H9 (cell line): ENCODE measurements at regions not wholly inside any gene's neighbourhood (a gene's known extent, or its start where the extent isn't known, plus 50 kb on each side); places are given as distances from the start of the nearest gene placed in this dataset.

Experiments used
- DNase-seq: peaks from one replicate; pipeline ENCODE4 v3.0.0-alpha.2; 2017
- H2AFZ ChIP-seq: one replicate; pipeline ENCODE4 v1.6.1; 2013; ENCODE audit warnings: mild to moderate bottlenecking, low read length, control low read depth, moderate library complexity
- H2AK5ac ChIP-seq: 2 replicates; pipeline ENCODE4 v1.6.1; 2013; ENCODE audit warnings: low read length, control low read depth, mixed read lengths; ENCODE audit not compliant: insufficient read length
- H2BK120ac ChIP-seq: one replicate; pipeline ENCODE4 v1.6.1; 2013; ENCODE audit warnings: low read depth, mild to moderate bottlenecking, low read length, control low read depth, inconsistent platforms; ENCODE audit not compliant: poor library complexity, severe bottlenecking
- H2BK12ac ChIP-seq: 2 replicates; pipeline ENCODE4 v1.6.1; 2013; ENCODE audit warnings: low read length, control low read depth, mixed read lengths, low read depth; ENCODE audit not compliant: insufficient read length
- H2BK15ac ChIP-seq: 2 replicates; pipeline ENCODE4 v1.6.1; 2013; ENCODE audit warnings: low read depth, low read length, control low read depth
- H2BK20ac ChIP-seq: one replicate; pipeline ENCODE4 v1.6.1; 2013; ENCODE audit warnings: low read depth, mild to moderate bottlenecking, low read length, control low read depth, inconsistent platforms; ENCODE audit not compliant: poor library complexity, severe bottlenecking
- H2BK5ac ChIP-seq: 2 replicates; pipeline ENCODE4 v1.6.1; 2013; ENCODE audit warnings: low read length, control low read depth, mixed read lengths; ENCODE audit not compliant: insufficient read length
- H3K14ac ChIP-seq: 2 replicates; pipeline ENCODE4 v1.6.1; 2013; ENCODE audit warnings: low read length, control low read depth; ENCODE audit not compliant: insufficient read depth
- H3K18ac ChIP-seq: 2 replicates; pipeline ENCODE4 v1.6.1; 2013; ENCODE audit warnings: low read depth, mild to moderate bottlenecking, mixed read lengths, low read length, control low read depth; ENCODE audit not compliant: insufficient read length
- H3K23ac ChIP-seq: 2 replicates; pipeline ENCODE4 v1.6.1; 2013; ENCODE audit warnings: low read length, control low read depth, mixed read lengths, low read depth; ENCODE audit not compliant: insufficient read length
- H3K23me2 ChIP-seq: 2 replicates; pipeline ENCODE4 v1.6.1; 2013; ENCODE audit warnings: low read depth, mild to moderate bottlenecking, mixed read lengths, low read length, control low read depth; ENCODE audit not compliant: insufficient read length, poor library complexity, severe bottlenecking
- H3K27ac ChIP-seq: 2 replicates; pipeline ENCODE4 v1.5.1; 2013; ENCODE audit warnings: low read length, control low read depth, mixed read lengths, low read depth; ENCODE audit not compliant: insufficient read length
- H3K27me3 ChIP-seq: 2 replicates; pipeline ENCODE4 v1.6.1; 2013; ENCODE audit warnings: low read length, control low read depth, inconsistent platforms; ENCODE audit not compliant: insufficient read depth
- H3K4ac ChIP-seq: 2 replicates; pipeline ENCODE4 v1.6.1; 2013; ENCODE audit warnings: low read depth, mild to moderate bottlenecking, control low read depth, inconsistent platforms, low read length, moderate library complexity
- H3K4me1 ChIP-seq: 2 replicates; pipeline ENCODE4 v1.6.1; 2013; ENCODE audit warnings: low read length, control low read depth, inconsistent platforms; ENCODE audit not compliant: insufficient read depth
- H3K4me2 ChIP-seq: 2 replicates; pipeline ENCODE4 v1.6.1; 2013; ENCODE audit warnings: low read length, control low read depth, mixed read lengths; ENCODE audit not compliant: insufficient read length, insufficient read depth
- H3K56ac ChIP-seq: 2 replicates; pipeline ENCODE4 v1.6.1; 2013; ENCODE audit warnings: low read depth, mild to moderate bottlenecking, mixed read lengths, low read length, control low read depth; ENCODE audit not compliant: insufficient read length
- H3K79me1 ChIP-seq: 2 replicates; pipeline ENCODE4 v1.6.1; 2013; ENCODE audit warnings: low read depth, mild to moderate bottlenecking, moderate library complexity, low read length, control low read depth, inconsistent platforms; ENCODE audit not compliant: insufficient read depth, poor library complexity, severe bottlenecking
- H3K79me2 ChIP-seq: 2 replicates; pipeline ENCODE4 v1.6.1; 2013; ENCODE audit warnings: low read length, control low read depth, inconsistent platforms; ENCODE audit not compliant: insufficient read depth
- H3K9ac ChIP-seq: 2 replicates; pipeline ENCODE4 v1.6.1; 2013; ENCODE audit warnings: low read length, control low read depth, mixed read lengths; ENCODE audit not compliant: insufficient read length; ENCODE audit errors: extremely low read depth
- H3K9me3 ChIP-seq: one replicate; pipeline ENCODE4 v1.6.1; 2013; ENCODE audit warnings: low read depth, low read length, inconsistent platforms; ENCODE audit not compliant: control insufficient read depth
- H3T11ph ChIP-seq: one replicate; pipeline ENCODE4 v1.6.1; 2013; ENCODE audit warnings: mild to moderate bottlenecking, low read length, control low read depth, inconsistent platforms
- H4K20me1 ChIP-seq: one replicate; pipeline ENCODE4 v1.6.1; 2013; ENCODE audit not compliant: control insufficient read depth, insufficient read length, insufficient read depth
- H4K5ac ChIP-seq: 2 replicates; pipeline ENCODE4 v1.6.1; 2013; ENCODE audit warnings: low read depth, mild to moderate bottlenecking, mixed read lengths, low read length, control low read depth; ENCODE audit not compliant: insufficient read length
- H4K8ac ChIP-seq: replicated peaks from 2 replicates; pipeline ENCODE4 v1.6.1; 2013; ENCODE audit warnings: low read length, control low read depth, mixed read lengths, low read depth; ENCODE audit not compliant: insufficient read length
- H4K91ac ChIP-seq: 2 replicates; pipeline ENCODE4 v1.6.1; 2013; ENCODE audit warnings: low read depth, mild to moderate bottlenecking, moderate library complexity, mixed read lengths, low read length, control low read depth; ENCODE audit not compliant: insufficient read length
- H3K27ac Mint-ChIP-seq, 3 experiments: 2 replicates in 2 of 3; 3 replicates in 1 of 3; pipeline ENCODE4 v1.8.0; 2020 to 2021; ENCODE audit warnings: mixed read lengths in 3 of 3, mild to moderate bottlenecking in 1 of 3, moderate library complexity in 1 of 3
- H3K27me3 Mint-ChIP-seq: 2 replicates; pipeline ENCODE4 v1.8.0; 2021; ENCODE audit warnings: low read depth, mild to moderate bottlenecking, moderate library complexity, mixed read lengths
- H3K36me3 Mint-ChIP-seq, 3 experiments: 2 replicates in 2 of 3; 3 replicates in 1 of 3; pipeline ENCODE4 v1.8.0; 2020 to 2021; ENCODE audit warnings: low read depth in 3 of 3, mixed read lengths in 3 of 3; ENCODE audit not compliant: insufficient read depth in 1 of 3
- H3K4me1 Mint-ChIP-seq, 2 experiments: 2 replicates each; pipeline ENCODE4 v1.8.0; 2020; ENCODE audit warnings: mixed read lengths in 2 of 2
- H3K4me3 Mint-ChIP-seq, 2 experiments: 2 replicates in 1 of 2; 3 replicates in 1 of 2; pipeline ENCODE4 v1.8.0; 2020 to 2021; ENCODE audit warnings: mild to moderate bottlenecking in 2 of 2, mixed read lengths in 2 of 2, moderate library complexity in 1 of 2
- H3K9me3 Mint-ChIP-seq, 2 experiments: 2 replicates in 1 of 2; 3 replicates in 1 of 2; pipeline ENCODE4 v1.8.0; 2020; ENCODE audit warnings: mild to moderate bottlenecking in 2 of 2, mixed read lengths in 2 of 2, moderate library complexity in 1 of 2
- CTCF ChIP-seq: fragments of 200-600 bp; sonication (generic); conservative IDR thresholded peaks from 3 replicates; pipeline ENCODE4 v1.8.0; 2021; ENCODE audit warnings: antibody characterized with exemption, mild to moderate bottlenecking
- WGBS: extraction: QIAGEN DNeasy Blood & Tissue Kit; methylation state at CpG from one replicate; pipeline ENCODE4 v1.1.7; 2013; ENCODE audit warnings: missing lambda C conversion rate, low lambda C conversion rate, mixed read lengths; ENCODE audit not compliant: insufficient read length; ENCODE audit errors: extremely low coverage; 5-methylcytosine and 5-hydroxymethylcytosine counted together

DNA sequence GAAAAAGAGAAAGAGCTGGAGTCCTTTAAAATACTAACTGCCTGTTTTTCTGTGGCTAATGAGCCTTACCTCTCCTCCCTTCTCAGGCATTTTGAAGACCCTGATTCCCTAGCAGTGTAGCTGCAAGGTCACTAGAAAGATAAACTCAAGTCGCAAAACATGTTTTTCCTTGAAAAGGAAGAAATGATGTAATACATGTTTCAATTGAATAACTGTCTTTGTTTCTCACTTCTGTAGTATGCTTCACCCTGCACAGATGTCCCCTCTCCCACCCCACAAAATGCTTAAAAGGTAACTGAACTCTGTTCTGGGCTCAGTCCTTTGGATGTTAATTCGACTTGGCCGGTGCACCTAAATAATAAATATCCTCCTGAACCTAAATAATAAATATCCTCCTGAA, 1350.3 kb downstream of the TMEM121 start:
- Mint-ChIP-seq H3K4me1 (no peaks in the 10 kb centered on the region), H3K27me3 (peaks cover 8% of the 10 kb centered on the region), H3K36me3 (peaks cover 17 to 34% (median 28%) of the 10 kb centered on the region in 3 experiments; a peak in 6 of 7 replicates), H3K9me3 (peaks cover 97 to 100% of the 10 kb centered on the region in 2 experiments), H3K27ac (no peak overlapping the region), H3K4me3 (no peak overlapping the region)
- Histone ChIP-seq H3K4ac (no peak overlapping the region), H3K79me1 (no peaks in the 10 kb centered on the region), H3K4me1 (no peaks in the 10 kb centered on the region), H3T11ph (no peak overlapping the region), H4K91ac (no peak overlapping the region), H2BK12ac (no peak overlapping the region), H4K8ac (no peak overlapping the region), H3K9me3 (peaks cover 90% of the 10 kb centered on the region), H2BK5ac (no peak overlapping the region), H3K79me2 (no peaks in the 10 kb centered on the region), H2AK5ac (no peak overlapping the region), H3K23me2 (no peaks in the 10 kb centered on the region), H2BK15ac (no peak overlapping the region), H3K14ac (no peak overlapping the region), H3K18ac (no peak overlapping the region), H3K56ac (no peak overlapping the region), H3K23ac (no peak overlapping the region), H3K4me2 (no peak overlapping the region), H3K9ac (no peak overlapping the region), H2AFZ (no peak overlapping the region), H4K5ac (no peak overlapping the region), H3K27ac (no peak overlapping the region), H3K27me3 (no peaks in the 10 kb centered on the region), H2BK20ac (no peak overlapping the region), H2BK120ac (no peak overlapping the region), H4K20me1 (no peaks in the 10 kb centered on the region)
- WGBS = no CpG with 5 or more reads among the region's 3 CpGs
- DNase-seq = no peak
- no peak for TF ChIP-seq CTCF
